Smooth muscle cell (in vitro differentiated cells): ENCODE measurements at regions not wholly inside any gene's neighbourhood (a gene's known extent, or its start where the extent isn't known, plus 50 kb on each side); places are given as distances from the start of the nearest gene placed in this dataset.
A peak's percentile ranks its signal among the peaks of the same experiment; 100 is the strongest.
"Not testable (repeated sequence)": the region's sequence is repeated elsewhere in the genome, so short reads cannot be mapped to it uniquely, and the experiment has no call there.

Source experiments
- DNase-seq: peaks from one replicate; lab custom pipeline; 2025; ENCODE audit not compliant: unreplicated experiment; lab: John Stamatoyannopoulos, UW
- H2AFZ ChIP-seq: fragments of 200-600 bp; sonication (generic); 2 replicates; pipeline ENCODE4 v1.6.0; 2016; ENCODE audit warnings: antibody characterized with exemption, low read depth, mild to moderate bottlenecking
- H3F3A ChIP-seq: fragments of 200-600 bp; sonication (generic); 2 replicates; pipeline ENCODE4 v1.6.0; 2017; ENCODE audit warnings: antibody characterized with exemption, low read depth
- H3K27ac ChIP-seq: fragments of 200-600 bp; sonication (generic); 2 replicates; pipeline ENCODE4 v1.5.1; 2016; ENCODE audit warnings: low read depth, mild to moderate bottlenecking
- H3K27me3 ChIP-seq: fragments of 200-600 bp; sonication (generic); 2 replicates; pipeline ENCODE4 v1.6.1; 2016; ENCODE audit warnings: low read depth, mild to moderate bottlenecking
- H3K36me3 ChIP-seq: fragments of 200-600 bp; sonication (generic); 2 replicates; pipeline ENCODE4 v1.5.1; 2016; ENCODE audit warnings: low read depth
- H3K4me1 ChIP-seq: fragments of 200-600 bp; sonication (generic); 2 replicates; pipeline ENCODE4 v1.5.1; 2016; ENCODE audit warnings: low read depth
- H3K4me2 ChIP-seq: fragments of 200-600 bp; sonication (generic); 2 replicates; pipeline ENCODE4 v1.6.0; 2016; ENCODE audit warnings: mild to moderate bottlenecking
- H3K4me3 ChIP-seq: fragments of 200-600 bp; sonication (generic); 2 replicates; pipeline ENCODE4 v1.5.1; 2016; ENCODE audit warnings: mild to moderate bottlenecking
- H3K79me2 ChIP-seq: fragments of 200-600 bp; sonication (generic); 2 replicates; pipeline ENCODE4 v1.6.0; 2016; ENCODE audit warnings: low read depth, mild to moderate bottlenecking
- H3K9ac ChIP-seq: fragments of 200-600 bp; sonication (generic); 2 replicates; pipeline ENCODE4 v1.6.0; 2016; ENCODE audit warnings: low read depth
- H3K9me3 ChIP-seq: fragments of 200-600 bp; sonication (generic); replicated peaks from 2 replicates; pipeline ENCODE4 v1.5.1; 2016; ENCODE audit warnings: low read depth
- H4K20me1 ChIP-seq: fragments of 200-600 bp; sonication (generic); 2 replicates; pipeline ENCODE4 v1.6.0; 2016; ENCODE audit warnings: low read depth
- WGBS: methylation state at CpG from one replicate; pipeline ENCODE4 v1.1.7; 2016; ENCODE audit warnings: low lambda C conversion rate; 5-methylcytosine and 5-hydroxymethylcytosine counted together
- TF ChIP-seq, protein P1 (sequence below): fragments of 200-600 bp; sonication (generic); IDR thresholded peaks from 2 replicates; pipeline ENCODE4 v1.5.1; 2017; ENCODE audit warnings: borderline replicate concordance, mild to moderate bottlenecking, antibody characterized with exemption; ENCODE audit not compliant: insufficient read depth, poor library complexity, severe bottlenecking

GRCh38 chr10:45154502-45154901, 153.8 kb downstream of the ZNF22 start:
- H3K79me2 ChIP-seq, result no peaks in the 10 kb centered on the region
- H3K27me3 ChIP-seq, result no peaks in the 10 kb centered on the region
- WGBS, result 80% methylated on average over 3 of the region's 3 CpGs
- H3K27ac ChIP-seq, result no peak overlapping the region
- H4K20me1 ChIP-seq, result no peaks in the 10 kb centered on the region
- no peaks in the 10 kb centered on the region for H3K9me3 ChIP-seq
- TF ChIP-seq, protein P1, sequence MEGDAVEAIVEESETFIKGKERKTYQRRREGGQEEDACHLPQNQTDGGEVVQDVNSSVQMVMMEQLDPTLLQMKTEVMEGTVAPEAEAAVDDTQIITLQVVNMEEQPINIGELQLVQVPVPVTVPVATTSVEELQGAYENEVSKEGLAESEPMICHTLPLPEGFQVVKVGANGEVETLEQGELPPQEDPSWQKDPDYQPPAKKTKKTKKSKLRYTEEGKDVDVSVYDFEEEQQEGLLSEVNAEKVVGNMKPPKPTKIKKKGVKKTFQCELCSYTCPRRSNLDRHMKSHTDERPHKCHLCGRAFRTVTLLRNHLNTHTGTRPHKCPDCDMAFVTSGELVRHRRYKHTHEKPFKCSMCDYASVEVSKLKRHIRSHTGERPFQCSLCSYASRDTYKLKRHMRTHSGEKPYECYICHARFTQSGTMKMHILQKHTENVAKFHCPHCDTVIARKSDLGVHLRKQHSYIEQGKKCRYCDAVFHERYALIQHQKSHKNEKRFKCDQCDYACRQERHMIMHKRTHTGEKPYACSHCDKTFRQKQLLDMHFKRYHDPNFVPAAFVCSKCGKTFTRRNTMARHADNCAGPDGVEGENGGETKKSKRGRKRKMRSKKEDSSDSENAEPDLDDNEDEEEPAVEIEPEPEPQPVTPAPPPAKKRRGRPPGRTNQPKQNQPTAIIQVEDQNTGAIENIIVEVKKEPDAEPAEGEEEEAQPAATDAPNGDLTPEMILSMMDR, result no peak
- H3K9ac ChIP-seq, result no peak overlapping the region
- no peak overlapping the region for H2AFZ ChIP-seq
- no peaks in the 10 kb centered on the region for H3F3A ChIP-seq
- no peaks in the 10 kb centered on the region for H3K36me3 ChIP-seq
- H3K4me2 ChIP-seq, result no peak overlapping the region
- no peak for DNase-seq
- H3K4me1 ChIP-seq, result no peaks in the 10 kb centered on the region
- no peak overlapping the region for H3K4me3 ChIP-seq

DNA sequence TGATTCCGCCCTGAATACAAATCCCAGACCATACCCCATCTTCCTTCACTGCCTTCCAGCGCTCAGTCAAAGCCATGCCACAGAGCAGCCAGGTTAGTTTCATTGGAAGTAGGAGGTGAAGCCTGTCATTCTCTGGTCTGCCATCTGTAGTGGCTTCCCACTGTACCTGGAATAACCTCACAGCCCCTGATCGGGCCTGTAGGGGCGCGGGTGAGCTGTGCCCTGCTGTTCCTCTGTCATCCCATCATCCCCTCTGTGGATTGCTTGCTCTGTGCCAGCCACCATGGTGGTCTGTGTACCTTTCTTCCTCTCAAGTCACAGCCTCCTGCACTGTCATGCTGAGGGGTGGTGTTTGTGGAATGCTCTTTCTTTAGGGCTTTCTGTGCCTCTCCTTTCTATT, 155.1 kb downstream of the ZNF22 start:
- H3K4me3 ChIP-seq, result no peak overlapping the region
- no peak overlapping the region for H3K27ac ChIP-seq
- H2AFZ ChIP-seq, result no peak overlapping the region
- H3K79me2 ChIP-seq, result no peaks in the 10 kb centered on the region
- no peaks in the 10 kb centered on the region for H3K9me3 ChIP-seq
- H3K27me3 ChIP-seq, result no peaks in the 10 kb centered on the region
- no peaks in the 10 kb centered on the region for H4K20me1 ChIP-seq
- H3K4me1 ChIP-seq, result no peaks in the 10 kb centered on the region
- 91% methylated on average over 5 of the region's 5 CpGs for WGBS
- no peaks in the 10 kb centered on the region for H3K36me3 ChIP-seq
- H3K4me2 ChIP-seq, result no peak overlapping the region
- H3K9ac ChIP-seq, result no peak overlapping the region
- no peak for DNase-seq
- no peaks in the 10 kb centered on the region for H3F3A ChIP-seq
- TF ChIP-seq, protein P1, result no peak

DNA sequence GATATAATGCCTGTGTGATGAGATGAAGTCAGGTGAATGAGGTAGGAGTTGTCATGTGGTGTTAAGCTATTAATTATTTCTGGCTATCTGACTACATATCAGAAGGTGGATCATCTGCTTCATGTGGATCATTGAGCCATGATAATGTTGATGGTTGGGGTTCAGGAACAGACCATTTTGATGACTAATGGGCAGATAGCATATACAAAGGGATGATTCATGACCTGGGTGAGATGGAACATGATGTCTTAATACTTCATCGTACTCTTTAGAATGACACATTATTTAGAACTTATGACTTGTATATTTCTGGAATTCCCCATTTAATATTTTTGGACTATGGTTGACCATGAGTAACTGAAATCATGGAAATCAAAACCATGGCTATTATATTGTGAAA, 155.1 kb downstream of the OR13A1 start:
- Histone ChIP-seq H2AFZ (no peak overlapping the region), H4K20me1 (no peaks in the 10 kb centered on the region), H3K79me2 (no peaks in the 10 kb centered on the region), H3K9ac (no peak overlapping the region), H3K27me3 (no peaks in the 10 kb centered on the region), H3K36me3 (no peaks in the 10 kb centered on the region), H3F3A (no peaks in the 10 kb centered on the region), H3K9me3 (no peaks in the 10 kb centered on the region), H3K4me3 (no peak overlapping the region), H3K4me2 (no peak overlapping the region), H3K4me1 (no peaks in the 10 kb centered on the region), H3K27ac (no peak overlapping the region)
- DNase-seq, result no peak
- WGBS, result 68% methylated on average over 1 of the region's 1 CpG
- TF ChIP-seq, protein P1, result no peak

- DNase-seq, result no peak
- Histone ChIP-seq H3F3A (no peaks in the 10 kb centered on the region), H3K9ac (no peak overlapping the region), H2AFZ (no peak overlapping the region), H3K4me1 (no peaks in the 10 kb centered on the region), H3K27ac (no peak overlapping the region), H3K27me3 (no peaks in the 10 kb centered on the region), H3K36me3 (no peaks in the 10 kb centered on the region), H3K79me2 (no peaks in the 10 kb centered on the region), H4K20me1 (no peaks in the 10 kb centered on the region), H3K9me3 (no peaks in the 10 kb centered on the region), H3K4me2 (no peak overlapping the region), H3K4me3 (no peak overlapping the region)
- 90% methylated on average over 3 of the region's 3 CpGs for WGBS
- TF ChIP-seq, protein P1, result no peak
These were observed 152.0 kb downstream of the OR13A1 start for GRCh38 chr10:45163315-45163975.

- not testable (repeated sequence) for H3K27ac ChIP-seq, DNase-seq
These were observed 139.8 kb downstream of the OR13A1 start for GRCh38 chr10:45175520-45176118.

More at GRCh38 chr10:45175520-45176118, 139.8 kb downstream of the OR13A1 start:
- not testable (repeated sequence) for H3K4me3 ChIP-seq, H3K9me3 ChIP-seq, H2AFZ ChIP-seq, H3F3A ChIP-seq, H4K20me1 ChIP-seq, H3K36me3 ChIP-seq, H3K79me2 ChIP-seq, H3K27me3 ChIP-seq, H3K4me1 ChIP-seq, H3K9ac ChIP-seq
- H3K4me2 ChIP-seq, result peak overlapping the region; percentile 51
- 25% methylated on average over 8 of the region's 8 CpGs for WGBS
